Kidney epithelial cell (primary cell): ENCODE measurements at regions not wholly inside any gene's neighbourhood (a gene's known extent, or its start where the extent isn't known, plus 50 kb on each side); places are given as distances from the start of the nearest gene placed in this dataset.

ENCODE experiments used
- DNase-seq: peaks from one replicate; pipeline ENCODE4 v3.0.0-alpha.2; 2010; ENCODE audit warnings: low read depth
- H3K27me3 ChIP-seq: 2 replicates; pipeline ENCODE4 v1.6.0; 2011; ENCODE audit warnings: low read length; ENCODE audit not compliant: control insufficient read depth, insufficient read depth
- H3K36me3 ChIP-seq: 2 replicates; pipeline ENCODE4 v1.5.1; 2011; ENCODE audit warnings: low read length; ENCODE audit not compliant: control insufficient read depth, insufficient read depth
- H3K4me3 ChIP-seq: 2 replicates; pipeline ENCODE4 v1.5.1; 2011; ENCODE audit warnings: low read depth, mild to moderate bottlenecking, control low read depth, low read length
- CTCF ChIP-seq: IDR thresholded peaks from 2 replicates; pipeline ENCODE4 v1.5.1; 2011; ENCODE audit warnings: mild to moderate bottlenecking, moderate library complexity, low read length, control low read depth, inconsistent platforms; ENCODE audit not compliant: insufficient read depth, poor library complexity, severe bottlenecking

GRCh38 chr1:188427642-188428041, 1598.9 kb downstream of the PLA2G4A start:
- DNase-seq, result no peak
- H3K4me3 ChIP-seq, result no peak overlapping the region
- no peaks in the 10 kb centered on the region for H3K36me3 ChIP-seq
- TF ChIP-seq CTCF, result no peak
- no peaks in the 10 kb centered on the region for H3K27me3 ChIP-seq

GRCh38 chr1:188429386-188429785, 1600.6 kb downstream of the PLA2G4A start:
- Histone ChIP-seq H3K27me3 (no peaks in the 10 kb centered on the region), H3K36me3 (no peaks in the 10 kb centered on the region), H3K4me3 (no peak overlapping the region)
- no peak for DNase-seq
- no peak for TF ChIP-seq CTCF

GRCh38 chr1:188432427-188432826, 1603.7 kb downstream of the PLA2G4A start:
- TF ChIP-seq CTCF, result no peak
- H3K4me3 ChIP-seq, result no peak overlapping the region
- no peak for DNase-seq

GRCh38 chr1:188433425-188433824, 1604.7 kb downstream of the PLA2G4A start:
- no peak for TF ChIP-seq CTCF
- H3K27me3 ChIP-seq, result no peaks in the 10 kb centered on the region
- peak; percentile 4 for DNase-seq
- H3K36me3 ChIP-seq, result no peaks in the 10 kb centered on the region
- no peak overlapping the region for H3K4me3 ChIP-seq

More at GRCh38 chr1:188432427-188432826, 1603.7 kb downstream of the PLA2G4A start:
- no peaks in the 10 kb centered on the region for H3K27me3 ChIP-seq
- H3K36me3 ChIP-seq, result no peaks in the 10 kb centered on the region

GRCh38 chr1:188444526-188444925, 1615.8 kb downstream of the PLA2G4A start:
- H3K4me3 ChIP-seq, result no peak overlapping the region
- TF ChIP-seq CTCF, result no peak
- no peak for DNase-seq

GRCh38 chr1:188462837-188463236, 1634.1 kb downstream of the PLA2G4A start:
- no peaks in the 10 kb centered on the region for H3K27me3 ChIP-seq
- TF ChIP-seq CTCF, result no peak
- H3K36me3 ChIP-seq, result no peaks in the 10 kb centered on the region

More at GRCh38 chr1:188444526-188444925, 1615.8 kb downstream of the PLA2G4A start:
- Histone ChIP-seq H3K27me3 (no peaks in the 10 kb centered on the region), H3K36me3 (no peaks in the 10 kb centered on the region)

More at GRCh38 chr1:188462837-188463236, 1634.1 kb downstream of the PLA2G4A start:
- no peak overlapping the region for H3K4me3 ChIP-seq
- DNase-seq, result no peak
